B cell (primary cell): ENCODE measurements at regions not wholly inside any gene's neighbourhood (a gene's known extent, or its start where the extent isn't known, plus 50 kb on each side); places are given as distances from the start of the nearest gene placed in this dataset.

ENCODE experiments used
- CTCF ChIP-seq: fragments of 200-600 bp; IDR thresholded peaks from one replicate; pipeline ENCODE4 v1.8.0; 2022; ENCODE audit warnings: antibody characterized with exemption, mild to moderate bottlenecking
- EZH2 ChIP-seq: IDR thresholded peaks from 2 replicates; pipeline ENCODE4 v1.6.1; 2012; ENCODE audit warnings: borderline replicate concordance, low read depth, mild to moderate bottlenecking, moderate library complexity, low read length; ENCODE audit not compliant: insufficient read depth, poor library complexity, severe bottlenecking

GRCh38 chr16:62709794-62710193 lies 673.6 kb upstream of the CDH8 start:
- TF ChIP-seq CTCF, result no peak
- no peak for TF ChIP-seq EZH2
